ENCODE measurements at regions not wholly inside any gene's neighbourhood (a gene's known extent, or its start where the extent isn't known, plus 50 kb on each side); places are given as distances from the start of the nearest gene placed in this dataset.

GRCh38 chr5:91722736-91723467, 339.8 kb upstream of the ARRDC3 start:
- TF ChIP-seq, protein P1, sequence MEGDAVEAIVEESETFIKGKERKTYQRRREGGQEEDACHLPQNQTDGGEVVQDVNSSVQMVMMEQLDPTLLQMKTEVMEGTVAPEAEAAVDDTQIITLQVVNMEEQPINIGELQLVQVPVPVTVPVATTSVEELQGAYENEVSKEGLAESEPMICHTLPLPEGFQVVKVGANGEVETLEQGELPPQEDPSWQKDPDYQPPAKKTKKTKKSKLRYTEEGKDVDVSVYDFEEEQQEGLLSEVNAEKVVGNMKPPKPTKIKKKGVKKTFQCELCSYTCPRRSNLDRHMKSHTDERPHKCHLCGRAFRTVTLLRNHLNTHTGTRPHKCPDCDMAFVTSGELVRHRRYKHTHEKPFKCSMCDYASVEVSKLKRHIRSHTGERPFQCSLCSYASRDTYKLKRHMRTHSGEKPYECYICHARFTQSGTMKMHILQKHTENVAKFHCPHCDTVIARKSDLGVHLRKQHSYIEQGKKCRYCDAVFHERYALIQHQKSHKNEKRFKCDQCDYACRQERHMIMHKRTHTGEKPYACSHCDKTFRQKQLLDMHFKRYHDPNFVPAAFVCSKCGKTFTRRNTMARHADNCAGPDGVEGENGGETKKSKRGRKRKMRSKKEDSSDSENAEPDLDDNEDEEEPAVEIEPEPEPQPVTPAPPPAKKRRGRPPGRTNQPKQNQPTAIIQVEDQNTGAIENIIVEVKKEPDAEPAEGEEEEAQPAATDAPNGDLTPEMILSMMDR (conservative IDR thresholded peaks at IDR 0.05; ENCODE audit: low read length): no peak
- no peak for TF ChIP-seq EZH2phosphoT487 (IDR thresholded peaks at IDR 0.05; ENCODE audit: borderline replicate concordance)

Data from Loucy (cell line).